MG63 (cell line): ENCODE measurements at regions not wholly inside any gene's neighbourhood (a gene's known extent, or its start where the extent isn't known, plus 50 kb on each side); places are given as distances from the start of the nearest gene placed in this dataset.
"Not testable (repeated sequence)": the region's sequence is repeated elsewhere in the genome, so short reads cannot be mapped to it uniquely, and the experiment has no call there.

Experiments
- DNase-seq: peaks from one replicate; pipeline ENCODE4 v3.0.0-alpha.2; 2020
- H3K27me3 ChIP-seq: fragments of 250-450 bp; sonication (Bioruptor Pico); 2 replicates; pipeline ENCODE4 v1.5.1; 2020; ENCODE audit warnings: mild to moderate bottlenecking, moderate library complexity
- H3K36me3 ChIP-seq: fragments of 250-450 bp; sonication (Bioruptor Pico); 2 replicates; pipeline ENCODE4 v1.5.1; 2020; ENCODE audit warnings: mild to moderate bottlenecking, moderate library complexity
- H3K4me3 ChIP-seq: fragments of 250-450 bp; sonication (Bioruptor Pico); 2 replicates; pipeline ENCODE4 v1.5.1; 2020; ENCODE audit warnings: mild to moderate bottlenecking, moderate library complexity
- H3K9me3 ChIP-seq: fragments of 250-450 bp; sonication (Bioruptor Pico); 2 replicates; pipeline ENCODE4 v1.5.1; 2020; ENCODE audit warnings: mild to moderate bottlenecking, moderate library complexity

DNA sequence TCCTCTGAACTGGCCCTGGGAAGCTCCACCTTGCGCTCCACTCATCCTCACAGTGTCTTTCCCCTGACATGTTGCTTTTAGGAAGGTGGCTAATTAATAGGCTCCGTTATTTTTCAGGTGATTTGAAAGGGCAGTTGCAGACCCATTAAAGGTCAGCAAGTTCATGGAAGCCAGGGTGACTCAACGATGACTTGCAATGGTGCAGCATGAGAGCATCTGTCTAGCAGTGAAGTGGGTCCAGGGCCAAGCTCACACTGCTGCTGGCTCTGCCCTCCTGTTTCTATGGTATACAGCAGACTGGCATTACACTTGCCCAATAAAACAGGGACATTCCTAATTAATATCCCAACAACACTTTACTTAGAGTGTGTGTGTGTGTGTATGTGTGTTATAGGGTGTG lies 68.8 kb upstream of the WDR11 start:
- H3K27me3 ChIP-seq = peaks cover 3% of the 10 kb centered on the region; the same call in 1 of the 2 replicates
- no peak overlapping the region for H3K4me3 ChIP-seq
- peak; percentile 47 for DNase-seq
- H3K36me3 ChIP-seq = no peaks in the 10 kb centered on the region
- H3K9me3 ChIP-seq = no peaks in the 10 kb centered on the region

DNA sequence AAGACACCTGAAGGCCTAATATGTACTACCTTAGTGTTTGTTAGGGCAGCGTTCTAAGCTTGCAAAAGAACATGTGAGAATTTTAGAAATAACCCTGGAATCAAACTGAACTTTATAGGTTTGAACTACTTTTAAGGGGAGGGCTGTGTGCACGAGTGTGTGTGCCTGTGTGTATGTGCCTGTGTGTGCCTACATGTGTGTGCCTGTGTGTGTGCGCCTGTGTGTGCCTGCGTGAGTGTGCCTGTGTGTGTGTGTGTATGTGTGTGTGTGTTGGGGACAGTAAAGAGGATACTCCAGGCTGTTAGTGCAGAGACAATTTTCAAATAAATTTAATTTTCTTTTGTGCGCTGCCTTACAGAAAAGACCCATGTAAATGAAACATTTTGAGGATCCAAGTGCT lies 68.1 kb upstream of the WDR11 start:
- Histone ChIP-seq H3K4me3 (no peak overlapping the region), H3K27me3 (no peaks in the 10 kb centered on the region), H3K36me3 (no peaks in the 10 kb centered on the region), H3K9me3 (no peaks in the 10 kb centered on the region)
- DNase-seq = no peak

DNA sequence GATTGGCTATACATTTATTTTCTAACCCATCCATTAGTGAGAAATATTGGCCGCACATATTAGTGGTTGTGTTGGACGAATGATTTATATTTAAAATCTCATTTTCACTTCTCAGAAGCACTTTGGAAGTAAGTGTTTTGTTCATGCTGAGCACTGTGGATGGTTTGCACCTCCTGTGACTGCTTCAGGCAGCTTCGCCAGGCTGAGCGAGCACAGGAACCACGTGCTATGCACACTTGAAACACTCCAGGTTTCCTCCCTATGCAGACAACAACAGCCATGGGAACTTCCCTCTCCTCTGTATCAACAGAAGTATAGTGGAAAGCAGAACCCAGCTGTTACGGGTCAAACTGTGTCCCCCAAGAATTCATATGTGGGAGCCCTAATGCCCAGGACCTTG lies 67.3 kb upstream of the WDR11 start:
- no peaks in the 10 kb centered on the region for H3K36me3 ChIP-seq
- no peak overlapping the region for H3K4me3 ChIP-seq
- no peaks in the 10 kb centered on the region for H3K27me3 ChIP-seq
- no peak for DNase-seq
- no peaks in the 10 kb centered on the region for H3K9me3 ChIP-seq

DNA sequence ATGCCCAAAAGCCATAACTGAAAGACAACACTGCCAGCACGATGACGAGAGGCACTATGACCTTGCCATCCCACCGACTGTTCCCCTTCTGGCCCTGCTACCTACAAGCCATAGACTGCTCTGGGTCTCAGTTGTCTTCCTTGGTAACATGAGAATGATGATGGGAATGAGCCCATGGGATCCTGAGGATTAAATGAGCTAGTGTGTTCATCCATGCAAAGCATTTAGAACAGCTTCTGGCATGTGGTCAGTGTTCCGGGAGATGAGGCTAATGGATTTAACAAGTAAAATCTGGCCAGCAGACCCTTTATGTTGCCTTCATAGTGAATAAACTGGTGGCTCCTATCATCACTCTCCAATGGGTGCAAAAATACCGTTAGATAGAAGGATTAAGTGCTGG lies 62.4 kb upstream of the WDR11 start:
- H3K36me3 ChIP-seq = no peaks in the 10 kb centered on the region

DNA sequence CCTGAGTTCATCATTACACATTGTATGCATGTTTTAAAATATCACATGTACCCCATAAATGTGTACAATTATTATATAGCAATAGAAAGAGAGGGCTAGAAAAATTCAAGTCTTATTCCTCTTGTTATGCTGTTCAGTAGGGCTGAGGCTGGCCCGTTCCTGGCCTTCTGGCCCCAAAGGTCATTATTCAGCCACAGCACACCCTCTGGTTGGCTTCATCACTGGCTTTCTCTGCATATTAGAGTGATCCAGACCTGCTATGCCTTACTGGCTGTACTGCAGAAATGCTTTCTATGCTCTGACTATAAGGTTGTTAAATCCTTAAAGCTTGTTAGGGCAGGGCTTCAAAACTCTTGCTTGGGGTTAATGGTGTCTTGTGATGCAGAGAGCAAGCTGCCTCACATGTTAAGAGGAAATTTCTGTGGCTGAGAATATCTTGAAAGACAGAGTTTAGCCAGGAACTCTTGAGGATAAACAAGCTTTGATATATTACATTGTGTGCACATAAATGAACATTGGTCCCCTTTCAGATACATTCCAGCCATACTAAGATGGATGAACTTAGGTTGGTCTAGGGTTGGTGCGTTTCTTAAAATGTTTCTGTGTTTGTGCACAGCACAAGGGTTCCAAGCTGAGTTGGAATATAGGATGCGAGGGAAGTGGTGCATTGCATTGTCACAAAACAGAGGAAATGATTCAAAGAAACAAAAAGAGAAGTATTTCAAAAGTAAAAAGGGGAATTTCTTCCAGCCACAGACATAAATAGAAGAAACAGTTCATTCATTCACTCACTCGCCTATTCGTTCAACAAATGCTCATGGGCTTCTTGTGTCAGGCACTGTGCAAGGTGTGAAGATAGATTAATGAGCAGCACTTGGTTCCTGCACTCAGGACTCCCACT lies 61.6 kb upstream of the WDR11 start:
- H3K27me3 ChIP-seq = no peaks in the 10 kb centered on the region
- H3K4me3 ChIP-seq = no peak overlapping the region
- H3K9me3 ChIP-seq = no peaks in the 10 kb centered on the region
- no peaks in the 10 kb centered on the region for H3K36me3 ChIP-seq
- DNase-seq = no peak

More for the DNA sequence above, 62.4 kb upstream of the WDR11 start:
- no peaks in the 10 kb centered on the region for H3K9me3 ChIP-seq
- no peak for DNase-seq
- no peaks in the 10 kb centered on the region for H3K27me3 ChIP-seq
- no peak overlapping the region for H3K4me3 ChIP-seq

DNA sequence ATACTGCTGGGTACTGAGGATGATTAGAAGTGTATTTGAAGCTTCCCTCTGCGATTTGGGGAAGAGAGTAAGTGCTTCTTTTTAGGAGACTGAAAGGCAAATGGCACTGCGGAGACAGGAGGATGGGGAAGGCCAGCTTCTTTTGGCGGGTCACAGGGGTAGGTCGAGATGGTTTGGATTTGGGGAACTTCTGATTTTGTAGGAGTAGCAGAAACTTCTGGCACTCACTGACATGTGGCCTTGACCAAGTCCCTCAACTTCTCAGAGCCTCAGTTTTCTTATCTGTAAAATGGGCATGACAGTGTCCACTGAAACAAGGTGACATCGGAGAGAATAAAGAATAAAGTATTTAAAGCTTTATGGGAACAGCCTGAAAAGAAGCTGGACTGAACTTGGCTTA lies 59.8 kb upstream of the WDR11 start:
- Histone ChIP-seq H3K36me3 (no peaks in the 10 kb centered on the region), H3K9me3 (no peaks in the 10 kb centered on the region), H3K4me3 (no peak overlapping the region), H3K27me3 (no peaks in the 10 kb centered on the region)
- no peak for DNase-seq

DNA sequence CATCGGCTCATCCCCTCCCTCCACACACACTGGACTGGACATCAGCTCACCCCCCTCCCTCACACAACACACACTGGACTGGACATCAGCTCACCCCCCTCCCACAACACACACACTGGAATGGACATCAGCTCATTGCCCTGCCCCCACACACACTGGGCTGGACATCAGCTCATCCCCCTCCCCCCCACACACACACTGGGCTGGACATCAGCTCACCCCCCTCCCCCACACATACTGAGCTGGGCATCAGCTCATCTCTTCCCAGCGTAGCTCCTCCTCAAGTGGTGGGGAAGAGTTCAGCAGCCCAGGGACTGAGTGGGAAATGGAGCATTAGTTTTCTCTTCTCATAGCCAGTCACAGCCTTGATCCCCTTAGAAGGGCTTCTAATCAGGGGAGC lies 58.1 kb upstream of the WDR11 start:
- DNase-seq = no peak
- Histone ChIP-seq H3K27me3 (no peaks in the 10 kb centered on the region), H3K36me3 (no peaks in the 10 kb centered on the region), H3K9me3 (no peaks in the 10 kb centered on the region), H3K4me3 (no peak overlapping the region)

DNA sequence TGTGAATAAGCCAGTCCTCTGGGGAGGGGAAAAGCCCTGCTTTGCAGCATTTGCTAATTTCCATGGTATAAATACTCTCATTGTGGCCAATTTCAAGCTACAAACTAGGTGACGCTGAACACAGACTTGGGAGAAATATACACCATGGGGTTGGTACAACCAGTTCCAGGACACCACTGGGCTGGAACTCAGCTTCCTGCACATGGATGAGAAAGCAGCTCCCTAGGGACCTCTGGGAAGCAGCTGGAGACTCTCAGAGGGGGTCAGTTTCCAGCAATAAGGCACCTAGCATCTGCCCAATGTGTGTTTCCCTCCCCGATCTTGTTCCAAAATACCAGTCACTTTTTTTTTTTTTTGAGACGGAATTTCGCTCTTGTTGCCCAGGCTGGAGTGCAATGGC lies 56.8 kb upstream of the WDR11 start:
- DNase-seq = no peak
- Histone ChIP-seq H3K4me3 (no peak overlapping the region), H3K9me3 (no peaks in the 10 kb centered on the region), H3K27me3 (no peaks in the 10 kb centered on the region), H3K36me3 (no peaks in the 10 kb centered on the region)

DNA sequence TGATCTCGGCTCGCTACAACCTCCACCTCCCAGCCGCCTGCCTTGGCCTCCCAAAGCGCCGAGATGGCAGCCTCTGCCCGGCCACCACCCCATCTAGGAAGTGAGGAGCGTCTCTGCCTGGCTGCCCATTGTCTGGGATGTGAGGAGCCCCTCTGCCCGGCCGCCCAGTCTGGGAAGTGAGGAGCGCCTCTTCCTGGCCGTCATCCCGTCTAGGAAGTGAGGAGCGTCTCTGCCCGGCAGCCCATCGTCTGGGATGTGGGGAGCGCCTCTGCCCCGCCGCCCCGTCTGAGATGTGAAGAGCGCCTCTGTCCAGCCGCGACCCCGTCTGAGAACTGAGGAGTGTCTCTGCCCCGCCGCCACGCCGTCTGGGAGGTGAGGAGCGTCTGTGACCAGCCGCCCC lies 52.9 kb upstream of the WDR11 start:
- not testable (repeated sequence) for H3K36me3 ChIP-seq, H3K9me3 ChIP-seq, H3K4me3 ChIP-seq, H3K27me3 ChIP-seq, DNase-seq

DNA sequence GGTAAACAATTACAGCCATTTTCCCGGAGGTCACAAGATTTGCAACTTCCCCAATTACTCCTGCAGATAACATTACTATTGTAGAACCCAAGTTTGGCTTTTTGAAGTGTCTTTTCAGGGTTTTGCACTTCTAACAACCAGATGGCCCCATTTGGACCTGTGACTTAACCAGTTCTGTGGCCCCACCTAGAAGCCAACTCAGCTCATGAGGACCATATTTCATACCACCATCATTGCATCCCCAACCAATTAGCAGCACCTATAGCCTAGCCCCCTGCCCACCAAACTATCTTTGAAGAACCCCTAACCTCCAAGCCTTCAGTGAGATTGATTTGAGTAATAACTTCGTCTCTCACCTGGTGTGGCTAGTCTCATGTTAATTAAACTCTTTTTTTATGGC lies 51.3 kb upstream of the WDR11 start:
- H3K9me3 ChIP-seq = no peaks in the 10 kb centered on the region
- no peak overlapping the region for H3K4me3 ChIP-seq
- no peaks in the 10 kb centered on the region for H3K36me3 ChIP-seq
- DNase-seq = no peak
- H3K27me3 ChIP-seq = no peaks in the 10 kb centered on the region; the same call in 1 of the 2 replicates

DNA sequence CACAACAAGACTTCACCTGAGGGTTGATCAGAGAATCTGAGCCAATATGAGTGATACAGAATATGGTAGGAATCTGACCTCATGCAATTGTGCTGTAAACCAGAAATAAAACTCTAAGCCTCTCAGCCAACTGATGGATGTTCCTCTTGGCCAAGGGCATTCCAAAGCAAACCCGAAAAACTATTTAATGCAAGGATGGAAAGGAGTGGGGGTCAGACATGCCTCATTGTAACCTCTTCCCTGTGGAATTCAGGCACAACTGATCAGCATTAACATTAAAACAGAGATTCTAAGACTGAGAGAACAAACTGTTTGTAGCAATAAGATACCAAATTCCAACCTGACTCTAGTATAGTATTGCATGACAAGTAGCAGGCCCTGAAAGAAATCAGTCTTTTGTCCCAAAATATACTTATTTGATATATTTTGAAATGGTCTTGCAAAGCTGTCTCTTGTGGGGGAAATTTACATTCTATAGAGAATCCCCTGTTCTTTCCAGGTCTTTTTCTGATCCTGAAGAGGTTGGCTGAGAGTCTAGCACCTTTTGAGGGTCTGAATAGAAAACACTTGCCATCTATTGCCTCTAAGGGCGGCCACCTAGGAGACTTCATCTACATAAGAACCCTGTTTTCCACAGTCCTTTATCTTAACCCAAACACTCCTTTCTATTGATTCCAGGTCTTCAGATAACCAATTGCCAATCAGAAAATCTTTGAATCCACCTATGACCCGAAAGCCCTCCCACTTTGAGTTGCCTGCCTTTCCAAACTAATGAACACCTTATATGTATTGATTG lies 50.4 kb upstream of the WDR11 start:
- no peaks in the 10 kb centered on the region for H3K36me3 ChIP-seq
- H3K27me3 ChIP-seq = no peaks in the 10 kb centered on the region; the same call in 1 of the 2 replicates
- DNase-seq = no peak
- no peak overlapping the region for H3K4me3 ChIP-seq
- no peaks in the 10 kb centered on the region for H3K9me3 ChIP-seq
